GM12864 (cell line): ENCODE measurements at regions not wholly inside any gene's neighbourhood (a gene's known extent, or its start where the extent isn't known, plus 50 kb on each side); places are given as distances from the start of the nearest gene placed in this dataset.

Source experiments
- DNase-seq: peaks from one replicate; pipeline ENCODE4 v3.0.0-alpha.2; 2011; ENCODE audit warnings: low read depth
- H3K4me3 ChIP-seq: 2 replicates; pipeline ENCODE4 v1.5.1; 2011; ENCODE audit warnings: mild to moderate bottlenecking, low read depth, low read length, control low read depth
- TF ChIP-seq, protein P1 (sequence below): IDR thresholded peaks from 2 replicates; pipeline ENCODE4 v1.5.1; 2011; ENCODE audit warnings: low read depth, mild to moderate bottlenecking, moderate library complexity, low read length, control low read depth, inconsistent platforms; ENCODE audit errors: missing control alignments

DNA sequence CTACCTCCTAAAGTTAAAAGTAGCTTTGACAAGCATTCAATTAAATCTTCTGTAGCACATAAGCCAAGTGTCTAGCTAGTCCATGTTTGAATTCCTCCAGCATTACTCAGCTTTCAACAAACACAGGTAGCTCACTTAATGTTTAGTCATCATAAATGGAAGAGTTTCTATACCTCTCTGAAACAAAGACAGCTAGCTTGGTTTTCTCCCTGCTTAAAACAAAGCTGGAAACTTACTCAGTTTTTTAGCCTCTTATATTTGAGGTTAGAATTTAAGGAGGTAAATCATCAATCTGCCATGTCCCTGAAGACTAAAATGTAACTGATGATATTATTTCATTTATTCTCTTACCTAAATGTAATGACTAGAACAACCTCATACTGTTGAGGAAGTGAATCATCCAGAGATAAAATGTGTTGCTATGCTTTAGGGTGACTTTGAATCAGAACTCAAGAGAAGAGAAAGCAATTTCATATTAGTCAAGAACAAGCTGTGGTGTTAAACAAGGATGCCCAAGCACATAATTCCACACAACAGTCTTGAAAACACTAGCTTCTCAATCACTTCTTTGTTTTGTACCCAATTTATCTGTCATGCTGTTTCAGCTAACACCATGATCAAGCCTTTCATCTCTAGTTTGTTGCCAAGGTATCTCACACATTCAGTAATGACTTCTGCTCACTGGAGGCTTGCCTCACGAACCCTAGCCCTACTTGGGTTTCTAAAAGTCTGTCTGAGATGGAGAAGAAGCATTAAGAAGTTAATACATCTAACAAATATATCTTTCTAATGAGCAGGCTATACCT lies 251.9 kb downstream of the EPM2A start:
- H3K4me3 ChIP-seq: no peak overlapping the region
- TF ChIP-seq, protein P1, sequence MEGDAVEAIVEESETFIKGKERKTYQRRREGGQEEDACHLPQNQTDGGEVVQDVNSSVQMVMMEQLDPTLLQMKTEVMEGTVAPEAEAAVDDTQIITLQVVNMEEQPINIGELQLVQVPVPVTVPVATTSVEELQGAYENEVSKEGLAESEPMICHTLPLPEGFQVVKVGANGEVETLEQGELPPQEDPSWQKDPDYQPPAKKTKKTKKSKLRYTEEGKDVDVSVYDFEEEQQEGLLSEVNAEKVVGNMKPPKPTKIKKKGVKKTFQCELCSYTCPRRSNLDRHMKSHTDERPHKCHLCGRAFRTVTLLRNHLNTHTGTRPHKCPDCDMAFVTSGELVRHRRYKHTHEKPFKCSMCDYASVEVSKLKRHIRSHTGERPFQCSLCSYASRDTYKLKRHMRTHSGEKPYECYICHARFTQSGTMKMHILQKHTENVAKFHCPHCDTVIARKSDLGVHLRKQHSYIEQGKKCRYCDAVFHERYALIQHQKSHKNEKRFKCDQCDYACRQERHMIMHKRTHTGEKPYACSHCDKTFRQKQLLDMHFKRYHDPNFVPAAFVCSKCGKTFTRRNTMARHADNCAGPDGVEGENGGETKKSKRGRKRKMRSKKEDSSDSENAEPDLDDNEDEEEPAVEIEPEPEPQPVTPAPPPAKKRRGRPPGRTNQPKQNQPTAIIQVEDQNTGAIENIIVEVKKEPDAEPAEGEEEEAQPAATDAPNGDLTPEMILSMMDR: no peak
- no peak for DNase-seq

DNA sequence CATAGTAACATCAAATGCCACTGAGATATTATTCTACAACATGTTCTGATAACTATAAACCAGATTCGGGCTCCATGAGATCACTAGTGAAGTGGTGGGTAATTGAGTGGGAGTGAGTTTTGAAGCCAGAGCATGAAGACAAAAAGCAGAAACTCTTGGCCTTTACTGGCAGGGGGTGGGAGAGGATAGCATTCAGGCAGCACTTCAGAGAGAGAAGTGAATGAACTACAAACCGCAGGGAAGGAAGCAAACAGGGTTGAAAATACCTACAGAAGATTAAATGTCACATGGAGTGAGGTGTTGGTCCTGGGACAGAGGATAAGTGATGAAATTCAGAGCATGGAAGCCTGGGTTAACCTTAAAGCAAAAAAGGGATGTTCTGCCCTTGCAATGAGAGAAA lies 250.0 kb downstream of the EPM2A start:
- DNase-seq: no peak
- TF ChIP-seq, protein P1: no peak
- H3K4me3 ChIP-seq: no peak overlapping the region

DNA sequence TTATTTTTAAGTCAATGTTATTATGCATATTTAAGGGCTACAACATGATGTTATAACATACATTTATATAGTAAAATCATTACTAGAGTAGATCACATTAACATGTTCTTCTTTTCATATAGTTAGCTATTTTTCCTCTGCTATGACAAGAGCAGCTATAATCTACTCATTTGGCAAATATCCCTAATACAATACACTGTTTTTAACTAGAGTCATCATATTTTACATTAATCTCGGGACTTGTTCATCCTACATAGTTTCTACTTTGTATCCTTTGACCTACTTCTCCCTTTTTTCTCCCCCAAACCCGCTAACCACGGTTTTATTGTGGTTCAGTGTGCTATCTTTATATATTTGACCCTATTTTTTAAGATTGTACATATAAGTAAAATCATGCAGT lies 249.0 kb downstream of the EPM2A start:
- TF ChIP-seq, protein P1: no peak
- no peak overlapping the region for H3K4me3 ChIP-seq
- DNase-seq: no peak

DNA sequence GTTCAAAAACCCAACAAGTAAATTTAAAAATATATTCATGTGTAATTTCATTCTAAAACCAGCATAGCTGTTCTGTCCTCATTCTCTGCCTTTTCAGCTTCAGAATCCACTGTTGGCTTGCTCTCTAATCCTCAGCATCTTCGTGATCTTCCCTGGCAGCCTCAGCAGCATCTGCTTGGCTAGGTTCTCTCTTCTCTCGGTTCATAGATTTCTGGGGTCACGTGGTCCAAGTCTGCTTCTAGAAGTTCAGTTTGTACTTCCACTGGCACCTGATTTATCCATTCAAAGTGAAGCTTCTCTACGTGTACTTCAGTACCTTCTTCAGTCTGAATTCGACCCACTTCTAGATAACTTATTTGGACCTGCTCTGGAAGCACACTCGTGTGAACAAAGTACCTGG lies 245.7 kb downstream of the EPM2A start:
- TF ChIP-seq, protein P1: no peak
- no peak for DNase-seq
- no peak overlapping the region for H3K4me3 ChIP-seq

DNA sequence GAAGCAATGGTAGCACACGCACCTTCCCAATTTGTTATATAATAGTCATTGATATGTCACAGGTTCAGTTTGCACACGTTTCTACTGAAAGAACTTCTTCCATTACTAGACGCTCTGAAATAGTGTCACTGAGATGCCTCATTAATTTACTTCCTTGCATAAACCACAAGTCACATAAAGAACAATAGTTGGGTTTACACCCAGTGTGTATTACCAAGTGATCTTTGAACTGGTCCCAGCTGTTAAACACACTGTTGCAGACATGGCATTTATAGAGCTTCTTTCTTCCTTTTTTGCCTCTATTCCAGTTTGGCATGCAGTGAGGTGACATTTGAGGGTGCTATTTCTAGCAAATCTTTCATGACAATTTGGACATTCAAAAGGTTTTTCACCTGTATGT lies 245.3 kb downstream of the EPM2A start:
- TF ChIP-seq, protein P1: no peak
- DNase-seq: no peak

DNA sequence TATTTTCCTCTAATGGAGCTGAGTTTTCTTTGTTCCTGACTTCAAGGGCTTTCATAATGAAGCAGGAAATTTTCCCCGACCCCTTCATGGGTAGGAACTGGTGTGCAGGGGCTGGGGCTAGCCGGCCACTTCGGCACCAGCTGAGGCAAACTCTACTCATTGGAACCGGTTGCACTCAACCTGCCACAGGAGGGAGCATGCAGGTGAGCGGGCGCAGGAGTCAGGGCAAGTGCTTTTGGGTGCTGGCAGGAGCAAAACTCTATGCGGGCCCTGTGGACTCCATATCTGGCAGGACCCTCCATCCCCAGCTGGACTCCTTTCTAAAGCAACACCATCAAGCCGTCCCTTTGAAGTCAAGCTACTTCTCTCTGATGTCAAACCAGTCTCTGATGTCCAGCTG lies 244.2 kb downstream of the EPM2A start:
- TF ChIP-seq, protein P1: no peak
- no peak for DNase-seq
- H3K4me3 ChIP-seq: no peak overlapping the region

More for the DNA sequence above, 245.3 kb downstream of the EPM2A start:
- no peak overlapping the region for H3K4me3 ChIP-seq

DNA sequence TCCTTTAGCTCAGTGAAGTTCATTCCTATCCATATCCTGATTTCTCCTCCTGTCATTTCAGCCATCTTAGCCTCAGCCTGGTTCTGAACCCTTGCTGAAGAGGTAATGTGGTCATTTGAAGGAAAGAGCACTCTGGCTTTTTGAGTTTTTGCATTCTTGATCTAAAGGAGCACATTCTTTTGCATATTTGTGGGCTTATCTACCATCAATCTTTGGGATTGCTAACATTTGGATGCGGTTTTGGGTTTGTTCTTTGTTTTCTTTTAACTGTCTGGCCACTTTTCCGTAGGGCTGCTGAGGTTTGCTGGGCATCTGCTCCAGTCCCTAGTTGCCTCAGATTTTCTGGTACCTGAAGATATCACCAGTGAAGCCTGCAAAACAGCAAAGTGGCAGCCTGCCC lies 238.3 kb downstream of the EPM2A start:
- no peak for DNase-seq
- TF ChIP-seq, protein P1: no peak
- H3K4me3 ChIP-seq: no peak overlapping the region
